Breast epithelium (tissue), 3 donors: ENCODE measurements at regions not wholly inside any gene's neighbourhood (a gene's known extent, or its start where the extent isn't known, plus 50 kb on each side); places are given as distances from the start of the nearest gene placed in this dataset.

ENCODE experiments used
- CTCF ChIP-seq, 3 donors: fragments of 450-650 bp; IDR thresholded peaks; one replicate each; pipeline ENCODE4 v1.5.1; 2016 to 2017; ENCODE audit warnings: antibody characterized with exemption in 3 of 3, mild to moderate bottlenecking in 3 of 3, moderate library complexity in 3 of 3
- POLR2A ChIP-seq: fragments of 450-650 bp; IDR thresholded peaks from one replicate; pipeline ENCODE4 v1.6.1; 2016; ENCODE audit warnings: antibody characterized with exemption, mild to moderate bottlenecking, moderate library complexity
- POLR2AphosphoS5 ChIP-seq, 3 donors: sonication (generic); formaldehyde crosslinking; IDR thresholded peaks; one replicate each; pipeline ENCODE4 v1.6.1; 2017; ENCODE audit warnings: antibody characterized with exemption in 3 of 3

- no peak for TF ChIP-seq POLR2AphosphoS5 (IDR thresholded peaks at IDR 0.05)
- TF ChIP-seq CTCF (IDR thresholded peaks at IDR 0.05), result no peak
- TF ChIP-seq POLR2A, result no peak
Observed at GRCh38 chr3:165378761-165379160, 182.6 kb upstream of the SLITRK3 start.
